ENCODE measurements at regions not wholly inside any gene's neighbourhood (a gene's known extent, or its start where the extent isn't known, plus 50 kb on each side); places are given as distances from the start of the nearest gene placed in this dataset.

- peaks cover 40% of the 10 kb centered on the region for H3K9me3 Mint-ChIP-seq (ENCODE audit: unreplicated experiment)
- no peak overlapping the region for H3K4me3 Mint-ChIP-seq (ENCODE audit: unreplicated experiment)
- no peaks in the 10 kb centered on the region for H3K27me3 Mint-ChIP-seq (ENCODE audit: insufficient read depth, unreplicated experiment)
- intact Hi-C loops (cut with micrococcal nuclease; ENCODE audit: unreplicated experiment) = no loop called here
- no peaks in the 10 kb centered on the region for H3K27me3 ChIP-seq (replicated peaks; ENCODE audit: control insufficient read depth, insufficient read depth, low read length)
- H3K27ac Mint-ChIP-seq (ENCODE audit: unreplicated experiment) = peak overlapping the region; percentile 25
- peaks cover 1% of the 10 kb centered on the region; the same call in 1 of the 2 replicates for H3K36me3 ChIP-seq (ENCODE audit: control insufficient read depth, insufficient read depth, low read length)
- TF ChIP-seq, protein P1, sequence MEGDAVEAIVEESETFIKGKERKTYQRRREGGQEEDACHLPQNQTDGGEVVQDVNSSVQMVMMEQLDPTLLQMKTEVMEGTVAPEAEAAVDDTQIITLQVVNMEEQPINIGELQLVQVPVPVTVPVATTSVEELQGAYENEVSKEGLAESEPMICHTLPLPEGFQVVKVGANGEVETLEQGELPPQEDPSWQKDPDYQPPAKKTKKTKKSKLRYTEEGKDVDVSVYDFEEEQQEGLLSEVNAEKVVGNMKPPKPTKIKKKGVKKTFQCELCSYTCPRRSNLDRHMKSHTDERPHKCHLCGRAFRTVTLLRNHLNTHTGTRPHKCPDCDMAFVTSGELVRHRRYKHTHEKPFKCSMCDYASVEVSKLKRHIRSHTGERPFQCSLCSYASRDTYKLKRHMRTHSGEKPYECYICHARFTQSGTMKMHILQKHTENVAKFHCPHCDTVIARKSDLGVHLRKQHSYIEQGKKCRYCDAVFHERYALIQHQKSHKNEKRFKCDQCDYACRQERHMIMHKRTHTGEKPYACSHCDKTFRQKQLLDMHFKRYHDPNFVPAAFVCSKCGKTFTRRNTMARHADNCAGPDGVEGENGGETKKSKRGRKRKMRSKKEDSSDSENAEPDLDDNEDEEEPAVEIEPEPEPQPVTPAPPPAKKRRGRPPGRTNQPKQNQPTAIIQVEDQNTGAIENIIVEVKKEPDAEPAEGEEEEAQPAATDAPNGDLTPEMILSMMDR (IDR thresholded peaks at IDR 0.05; ENCODE audit: insufficient read depth in 1 of 2, low read depth in 1 of 2, low read length in 1 of 2, severe bottlenecking in 1 of 2, unreplicated experiment in 1 of 2) = no peak
- peaks cover 19% of the 10 kb centered on the region for H3K4me1 ChIP-seq
- ChIA-PET CTCF (no interaction called here), POLR2A (no interaction called here)
- peaks cover 6% of the 10 kb centered on the region for H3K36me3 Mint-ChIP-seq (ENCODE audit: insufficient read depth, unreplicated experiment)
- peaks cover 18% of the 10 kb centered on the region for H3K4me1 Mint-ChIP-seq (ENCODE audit: low read depth, unreplicated experiment)
- H3K9me3 ChIP-seq = peaks cover 8% of the 10 kb centered on the region
- H3K4me3 ChIP-seq (ENCODE audit: low read depth, low read length) = no peak overlapping the region
- DNase-seq = no peak
- BruUV-seq (replicated peaks) = no TSS peak
Observed at GRCh38 chr3:30252474-30252873, 353.9 kb upstream of the TGFBR2 start.

DNA sequence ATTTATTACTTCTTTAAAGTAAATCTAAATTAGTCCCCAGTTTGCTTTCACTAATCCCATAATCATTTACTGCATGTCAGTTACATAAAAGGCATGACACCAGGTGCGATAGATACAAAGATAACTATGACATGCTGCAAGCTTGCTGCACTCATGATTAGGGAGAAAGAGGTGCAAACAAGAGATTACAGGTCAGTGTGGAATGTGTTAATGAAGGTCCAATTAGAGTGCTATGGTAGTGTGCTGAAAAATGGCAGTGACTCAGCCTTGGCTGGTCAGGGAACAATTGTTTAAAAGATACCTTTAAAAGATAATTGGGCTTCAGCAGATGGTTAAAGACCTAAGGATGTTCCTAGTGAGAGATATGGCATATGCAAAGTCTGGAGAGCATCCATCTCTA lies 352.6 kb upstream of the TGFBR2 start:
- no TSS peak for BruUV-seq (replicated peaks)
- H3K4me3 Mint-ChIP-seq (ENCODE audit: unreplicated experiment) = no peak overlapping the region
- H3K9me3 ChIP-seq = peaks cover 8% of the 10 kb centered on the region
- DNase-seq = no peak
- H3K27me3 Mint-ChIP-seq (ENCODE audit: insufficient read depth, unreplicated experiment) = no peaks in the 10 kb centered on the region
- no peaks in the 10 kb centered on the region for H3K27me3 ChIP-seq (replicated peaks; ENCODE audit: control insufficient read depth, insufficient read depth, low read length)
- POLR2A ChIA-PET = no interaction called here
- H3K4me1 ChIP-seq = peaks cover 31% of the 10 kb centered on the region
- CTCF ChIA-PET = no interaction called here
- intact Hi-C loops (cut with micrococcal nuclease; ENCODE audit: unreplicated experiment) = no loop called here
- no peak overlapping the region for H3K27ac Mint-ChIP-seq (ENCODE audit: unreplicated experiment)
- peaks cover 1% of the 10 kb centered on the region; the same call in 1 of the 2 replicates for H3K36me3 ChIP-seq (ENCODE audit: control insufficient read depth, insufficient read depth, low read length)
- TF ChIP-seq, protein P1 (IDR thresholded peaks at IDR 0.05; ENCODE audit: insufficient read depth in 1 of 2, low read depth in 1 of 2, low read length in 1 of 2, severe bottlenecking in 1 of 2, unreplicated experiment in 1 of 2) = no peak
- H3K4me3 ChIP-seq (ENCODE audit: low read depth, low read length) = no peak overlapping the region
- peaks cover 6% of the 10 kb centered on the region for H3K36me3 Mint-ChIP-seq (ENCODE audit: insufficient read depth, unreplicated experiment)
- H3K4me1 Mint-ChIP-seq (ENCODE audit: low read depth, unreplicated experiment) = peaks cover 24% of the 10 kb centered on the region
- peaks cover 40% of the 10 kb centered on the region for H3K9me3 Mint-ChIP-seq (ENCODE audit: unreplicated experiment)

GRCh38 chr3:30256474-30256873 lies 349.9 kb upstream of the TGFBR2 start:
- Mint-ChIP-seq H3K4me1 (ENCODE audit: low read depth, unreplicated experiment) (peaks cover 45% of the 10 kb centered on the region), H3K4me3 (ENCODE audit: unreplicated experiment) (no peak overlapping the region), H3K27me3 (ENCODE audit: insufficient read depth, unreplicated experiment) (no peaks in the 10 kb centered on the region), H3K36me3 (ENCODE audit: insufficient read depth, unreplicated experiment) (peaks cover 11% of the 10 kb centered on the region), H3K27ac (ENCODE audit: unreplicated experiment) (peak overlapping the region; percentile 75), H3K9me3 (ENCODE audit: unreplicated experiment) (peaks cover 46% of the 10 kb centered on the region)
- Histone ChIP-seq H3K4me1 (peaks cover 55% of the 10 kb centered on the region), H3K36me3 (ENCODE audit: control insufficient read depth, insufficient read depth, low read length) (peaks cover 1% of the 10 kb centered on the region; the same call in 1 of the 2 replicates), H3K4me3 (ENCODE audit: low read depth, low read length) (no peak overlapping the region), H3K9me3 (peaks cover 8% of the 10 kb centered on the region), H3K27me3 (replicated peaks; ENCODE audit: control insufficient read depth, insufficient read depth, low read length) (no peaks in the 10 kb centered on the region)
- TF ChIP-seq, protein P1 (IDR thresholded peaks at IDR 0.05; ENCODE audit: insufficient read depth in 1 of 2, low read depth in 1 of 2, low read length in 1 of 2, severe bottlenecking in 1 of 2, unreplicated experiment in 1 of 2) = no peak
- intact Hi-C loops (cut with micrococcal nuclease; ENCODE audit: unreplicated experiment) = loop anchor here (5.0 kb wide), 1 partner anchor 214 kb away; no protein-coding TSS in a partner anchor
- POLR2A ChIA-PET = no interaction called here
- CTCF ChIA-PET = no interaction called here
- peak in 1 of 2 experiments; percentile 18 for DNase-seq
- no TSS peak for BruUV-seq (replicated peaks)

All from Caco-2 (cell line).